HUES64 (cell line): ENCODE measurements at regions not wholly inside any gene's neighbourhood (a gene's known extent, or its start where the extent isn't known, plus 50 kb on each side); places are given as distances from the start of the nearest gene placed in this dataset.

Source experiments
- H3K27ac ChIP-seq: 2 replicates; pipeline ENCODE4 v1.7.0; 2013; ENCODE audit warnings: low read depth, low read length, inconsistent platforms
- H3K27me3 ChIP-seq: 2 replicates; pipeline ENCODE4 v1.6.1; 2013; ENCODE audit warnings: mild to moderate bottlenecking, low read length; ENCODE audit not compliant: insufficient read depth
- H3K36me3 ChIP-seq: 2 replicates; pipeline ENCODE4 v1.6.1; 2013; ENCODE audit warnings: mild to moderate bottlenecking, low read length; ENCODE audit not compliant: insufficient read depth
- H3K4me1 ChIP-seq: 2 replicates; pipeline ENCODE4 v1.6.1; 2013; ENCODE audit warnings: mild to moderate bottlenecking, low read length, moderate library complexity; ENCODE audit not compliant: insufficient read depth
- H3K4me3 ChIP-seq: 2 replicates; pipeline ENCODE4 v1.5.1; 2013; ENCODE audit warnings: mild to moderate bottlenecking, low read length, moderate library complexity
- H3K9ac ChIP-seq: 2 replicates; pipeline ENCODE4 v1.6.1; 2013; ENCODE audit warnings: mild to moderate bottlenecking, low read depth, low read length
- H3K9me3 ChIP-seq: 2 replicates; pipeline ENCODE4 v1.6.1; 2013; ENCODE audit warnings: low read depth, low read length; ENCODE audit not compliant: insufficient read depth
- WGBS: fragments of 150-250, 120-280 bp; methylation state at CpG from one replicate; pipeline ENCODE4 v1.1.7; 2013; ENCODE audit warnings: missing lambda C conversion rate; 5-methylcytosine and 5-hydroxymethylcytosine counted together

DNA sequence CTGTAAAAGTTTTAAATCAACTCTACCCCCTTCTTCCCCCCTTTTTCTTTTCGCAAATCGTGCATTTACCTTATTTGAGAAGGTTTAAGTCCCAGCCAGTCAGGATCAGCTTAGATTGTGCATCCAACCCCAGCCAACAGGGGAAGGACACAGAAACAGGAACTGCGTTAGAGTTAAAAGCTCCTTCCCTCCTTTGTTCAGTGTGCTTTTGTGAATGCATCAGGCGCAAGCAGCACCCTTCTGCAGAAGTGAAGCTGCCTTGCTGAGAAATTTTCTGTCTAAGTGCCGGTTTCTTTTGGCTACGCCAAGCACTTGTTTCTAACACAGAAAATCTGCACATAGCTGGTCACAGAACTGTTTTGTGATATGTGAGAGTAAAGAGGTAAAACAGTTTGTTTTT, 56.2 kb upstream of the PRRC2C start:
- WGBS: 94% methylated on average over 6 of the region's 6 CpGs
- Histone ChIP-seq H3K4me1 (peaks cover 24% of the 10 kb centered on the region), H3K9me3 (peaks cover 34% of the 10 kb centered on the region), H3K27ac (no peak overlapping the region), H3K9ac (no peak overlapping the region), H3K4me3 (no peak overlapping the region), H3K27me3 (no peaks in the 10 kb centered on the region), H3K36me3 (no peaks in the 10 kb centered on the region)

DNA sequence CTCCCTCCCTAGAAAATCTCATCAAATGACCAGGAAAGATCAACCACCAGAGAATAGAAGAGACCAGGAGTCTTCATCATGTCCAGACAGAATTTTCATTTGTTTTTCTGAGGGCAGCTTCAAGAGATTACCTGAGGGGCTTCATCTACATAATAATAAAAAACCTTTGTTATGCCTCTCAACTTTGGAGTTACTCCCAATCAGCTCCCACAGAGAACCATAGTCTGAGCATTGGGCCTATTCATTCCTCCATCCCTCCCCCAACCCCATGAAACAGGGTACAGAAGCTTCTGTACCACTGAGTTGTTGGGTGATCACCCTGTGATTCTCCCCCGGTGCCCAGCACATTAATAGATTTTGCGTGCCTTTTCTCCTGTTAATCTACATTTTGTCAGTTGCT, 53.3 kb upstream of the PRRC2C start:
- peaks cover 25% of the 10 kb centered on the region for H3K9me3 ChIP-seq
- 20% methylated on average over 2 of the region's 2 CpGs for WGBS
- H3K4me1 ChIP-seq: peaks cover 20% of the 10 kb centered on the region
- no peaks in the 10 kb centered on the region for H3K27me3 ChIP-seq
- H3K4me3 ChIP-seq: peak overlapping the region; percentile 18; the same call in 1 of the 2 replicates
- H3K27ac ChIP-seq: peak overlapping the region; percentile 75
- H3K36me3 ChIP-seq: no peaks in the 10 kb centered on the region
- H3K9ac ChIP-seq: 0 out of 2 replicates have a peak overlapping the region, but pooled peaks have one; percentile 21

DNA sequence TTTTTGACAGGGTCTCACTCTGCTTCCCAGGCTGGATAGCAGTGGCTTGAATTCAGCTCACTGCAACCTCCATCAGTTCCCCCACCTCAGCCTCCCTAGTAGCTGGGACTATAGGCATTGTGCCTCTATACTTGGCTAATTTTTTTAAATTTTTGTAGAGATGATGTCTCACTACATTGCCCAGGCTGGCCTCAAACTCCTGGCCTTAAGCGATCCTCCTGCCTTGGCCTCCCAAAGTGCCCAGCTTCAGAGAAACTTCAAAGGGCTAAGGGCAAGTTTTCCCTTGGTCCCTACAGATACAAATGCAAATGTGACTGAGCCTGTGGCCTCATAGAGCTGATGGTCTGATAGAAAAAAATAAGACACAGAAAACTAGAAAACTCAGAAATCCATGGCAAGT, 52.9 kb upstream of the PRRC2C start:
- no peak overlapping the region for H3K4me3 ChIP-seq
- H3K36me3 ChIP-seq: no peaks in the 10 kb centered on the region
- peaks cover 20% of the 10 kb centered on the region for H3K4me1 ChIP-seq
- no peaks in the 10 kb centered on the region for H3K27me3 ChIP-seq
- H3K27ac ChIP-seq: peak overlapping the region; percentile 64; the same call in 1 of the 2 replicates
- H3K9me3 ChIP-seq: peaks cover 25% of the 10 kb centered on the region
- WGBS: 91% methylated on average over 1 of the region's 1 CpG
- no peak overlapping the region for H3K9ac ChIP-seq

DNA sequence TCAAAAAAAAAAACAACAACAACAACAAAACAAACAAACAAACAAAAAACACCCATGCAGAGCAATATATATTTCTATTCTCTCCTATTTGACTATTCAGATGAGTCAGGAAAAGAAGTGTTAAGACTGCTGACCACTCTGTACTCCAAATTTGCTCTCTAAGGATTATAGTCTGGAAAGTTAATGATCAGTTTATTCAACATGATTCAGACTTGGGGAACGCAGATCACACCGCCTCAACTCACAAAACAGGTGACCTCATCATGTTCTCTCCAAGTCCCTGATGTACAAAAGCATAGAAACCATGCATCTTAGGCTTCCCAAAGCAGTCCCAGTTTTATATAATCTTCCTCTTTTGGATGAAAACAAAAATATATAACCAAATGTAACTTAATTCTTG, 51.9 kb upstream of the PRRC2C start:
- 97% methylated on average over 2 of the region's 2 CpGs for WGBS
- Histone ChIP-seq H3K27ac (no peak overlapping the region), H3K4me1 (peaks cover 20% of the 10 kb centered on the region), H3K27me3 (no peaks in the 10 kb centered on the region), H3K9me3 (peaks cover 17% of the 10 kb centered on the region), H3K9ac (no peak overlapping the region), H3K36me3 (no peaks in the 10 kb centered on the region), H3K4me3 (no peak overlapping the region)

DNA sequence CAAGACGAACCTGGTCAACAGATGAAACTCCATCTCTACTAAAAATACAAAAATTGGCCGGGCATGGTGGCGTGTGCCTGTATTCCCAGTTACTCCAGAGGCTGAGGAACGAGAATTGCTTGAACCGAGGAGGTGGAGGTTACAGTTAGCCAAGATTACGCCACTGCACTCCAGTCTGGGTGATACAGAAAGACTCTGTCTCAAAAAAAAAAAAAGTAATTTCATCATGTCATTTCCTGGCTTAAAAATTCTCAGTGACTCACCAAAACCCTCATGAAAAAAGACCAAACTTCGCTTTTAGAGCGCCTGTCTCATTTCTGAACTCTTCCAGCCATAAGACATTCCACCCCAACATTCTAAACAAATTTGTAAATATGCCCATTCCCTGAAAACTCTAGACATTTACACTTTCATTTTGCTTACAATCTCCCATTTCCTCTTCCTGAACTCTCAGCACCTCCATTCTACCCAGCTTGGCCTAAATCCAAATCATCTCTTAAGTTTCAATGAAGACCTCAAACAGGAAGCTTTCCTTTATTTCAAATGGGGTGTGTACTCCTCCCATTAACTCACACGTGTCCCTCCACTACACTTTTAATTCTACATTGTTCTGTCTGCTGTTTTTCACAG, 50.5 kb upstream of the PRRC2C start:
- Histone ChIP-seq H3K36me3 (no peaks in the 10 kb centered on the region), H3K9ac (no peak overlapping the region), H3K27me3 (no peaks in the 10 kb centered on the region), H3K4me1 (peaks cover 23% of the 10 kb centered on the region), H3K9me3 (peaks cover 3% of the 10 kb centered on the region; the same call in 1 of the 2 replicates), H3K27ac (no peak overlapping the region), H3K4me3 (no peak overlapping the region)
- WGBS: 89% methylated on average over 9 of the region's 9 CpGs
